Breast epithelium (tissue), 4 donors: ENCODE measurements at regions not wholly inside any gene's neighbourhood (a gene's known extent, or its start where the extent isn't known, plus 50 kb on each side); places are given as distances from the start of the nearest gene placed in this dataset.

Source experiments
- DNase-seq, 2 donors: peaks; one replicate each; pipeline ENCODE4 v3.0.0-alpha.2; 2019; ENCODE audit warnings: low spot score in 2 of 2
- H3K27ac ChIP-seq, 2 donors: fragments of 200-600 bp; sonication (generic) in 1 of 2; one replicate each; pipeline ENCODE4 v1.5.1; 2016 to 2019; ENCODE audit warnings: mild to moderate bottlenecking in 1 of 2
- H3K27me3 ChIP-seq, 2 donors: fragments of 200-600 bp; sonication (generic) in 1 of 2; one replicate each; pipeline versions ENCODE4 v1.5.1 to v1.6.0; 2017 to 2019; ENCODE audit warnings: control low read depth in 1 of 2, mild to moderate bottlenecking in 1 of 2
- H3K36me3 ChIP-seq: fragments of 200-600 bp; one replicate; pipeline ENCODE4 v1.5.1; 2019
- H3K4me1 ChIP-seq, 2 donors: fragments of 200-600 bp; sonication (generic); one replicate each; pipeline ENCODE4 v1.5.1; 2016 to 2019; ENCODE audit warnings: control low read depth in 1 of 2
- H3K4me3 ChIP-seq, 3 donors: fragments of 200-600 bp; sonication (generic); 1 replicate in 2 of 3; 2 replicates in 1 of 3; pipeline ENCODE4 v1.5.1; 2016 to 2019; ENCODE audit warnings: mild to moderate bottlenecking in 3 of 3, moderate library complexity in 2 of 3
- H3K9me3 ChIP-seq, 2 donors: fragments of 200-600 bp; sonication (generic) in 1 of 2; one replicate each; pipeline ENCODE4 v1.5.1; 2016 to 2019; ENCODE audit warnings: control low read depth in 1 of 2
- CTCF ChIP-seq, 3 donors: fragments of 450-650 bp; IDR thresholded peaks; one replicate each; pipeline ENCODE4 v1.5.1; 2016 to 2017; ENCODE audit warnings: antibody characterized with exemption in 3 of 3, mild to moderate bottlenecking in 3 of 3, moderate library complexity in 3 of 3
- POLR2A ChIP-seq: fragments of 450-650 bp; IDR thresholded peaks from one replicate; pipeline ENCODE4 v1.6.1; 2016; ENCODE audit warnings: antibody characterized with exemption, mild to moderate bottlenecking, moderate library complexity
- POLR2AphosphoS5 ChIP-seq, 3 donors: sonication (generic); formaldehyde crosslinking; IDR thresholded peaks; one replicate each; pipeline ENCODE4 v1.6.1; 2017; ENCODE audit warnings: antibody characterized with exemption in 3 of 3
- intact Hi-C: fragments of 100-400 bp; cut with DNase I; formaldehyde crosslinking; loops from one replicate; pipeline ENCODE4 v1.15.1; 2023; ENCODE audit warnings: low total_unique reads

- Histone ChIP-seq H3K36me3 (no peaks in the 10 kb centered on the region), H3K27ac (no peak overlapping the region), H3K27me3 (peaks cover 0 to 3% of the 10 kb centered on the region in 2 donors), H3K4me3 (no peak overlapping the region), H3K4me1 (no peaks in the 10 kb centered on the region), H3K9me3 (no peaks in the 10 kb centered on the region)
- no peak for DNase-seq
- no peak for TF ChIP-seq POLR2AphosphoS5 (IDR thresholded peaks at IDR 0.05)
- no peak for TF ChIP-seq CTCF (IDR thresholded peaks at IDR 0.05)
- TF ChIP-seq POLR2A: no peak
- intact Hi-C loops: no loop called here
Measured at GRCh38 chrX:120768681-120769080, 107.0 kb downstream of the CT47B1 start.

- Histone ChIP-seq H3K36me3 (no peaks in the 10 kb centered on the region), H3K9me3 (no peaks in the 10 kb centered on the region), H3K27ac (no peak overlapping the region), H3K4me1 (no peaks in the 10 kb centered on the region), H3K4me3 (no peak overlapping the region), H3K27me3 (peaks cover 0 to 3% of the 10 kb centered on the region in 2 donors)
- no peak for TF ChIP-seq CTCF (IDR thresholded peaks at IDR 0.05)
- no peak for TF ChIP-seq POLR2AphosphoS5 (IDR thresholded peaks at IDR 0.05)
- TF ChIP-seq POLR2A: no peak
- no peak for DNase-seq
- intact Hi-C loops: no loop called here
Measured at GRCh38 chrX:120768254-120768653, 107.4 kb downstream of the CT47B1 start.

GRCh38 chrX:120763269-120763668, 112.4 kb downstream of the CT47B1 start:
- intact Hi-C loops: no loop called here

GRCh38 chrX:120761810-120762209, 113.9 kb downstream of the CT47B1 start:
- H3K4me1 ChIP-seq: no peaks in the 10 kb centered on the region
- H3K36me3 ChIP-seq: no peaks in the 10 kb centered on the region
- H3K4me3 ChIP-seq: no peak overlapping the region
- H3K9me3 ChIP-seq: no peaks in the 10 kb centered on the region
- no peak for DNase-seq
- intact Hi-C loops: no loop called here
- H3K27ac ChIP-seq: peak overlapping the region in 1 of 2 donors; percentile 44
- H3K27me3 ChIP-seq: peaks cover 0 to 6% of the 10 kb centered on the region in 2 donors
- TF ChIP-seq POLR2AphosphoS5 (IDR thresholded peaks at IDR 0.05) (no peak), POLR2A (no peak), CTCF (IDR thresholded peaks at IDR 0.05) (no peak)

More at GRCh38 chrX:120763269-120763668, 112.4 kb downstream of the CT47B1 start:
- TF ChIP-seq CTCF (IDR thresholded peaks at IDR 0.05) (no peak), POLR2A (no peak), POLR2AphosphoS5 (IDR thresholded peaks at IDR 0.05) (no peak)
- H3K27ac ChIP-seq: no peak overlapping the region
- H3K36me3 ChIP-seq: no peaks in the 10 kb centered on the region
- H3K27me3 ChIP-seq: peaks cover 0 to 6% of the 10 kb centered on the region in 2 donors
- no peaks in the 10 kb centered on the region for H3K9me3 ChIP-seq
- DNase-seq: no peak
- H3K4me1 ChIP-seq: no peaks in the 10 kb centered on the region
- no peak overlapping the region for H3K4me3 ChIP-seq

- Histone ChIP-seq H3K27me3 (peaks cover 0 to 9% of the 10 kb centered on the region in 2 donors), H3K4me3 (no peak overlapping the region), H3K27ac (no peak overlapping the region), H3K9me3 (no peaks in the 10 kb centered on the region), H3K36me3 (no peaks in the 10 kb centered on the region), H3K4me1 (no peaks in the 10 kb centered on the region)
- no peak for TF ChIP-seq POLR2A
- TF ChIP-seq POLR2AphosphoS5 (IDR thresholded peaks at IDR 0.05): no peak
- TF ChIP-seq CTCF (IDR thresholded peaks at IDR 0.05): no peak
- intact Hi-C loops: no loop called here
- DNase-seq: no peak
Measured at GRCh38 chrX:120759685-120760084, 116.0 kb downstream of the CT47B1 start.
